Osteoblast (primary cell): ENCODE measurements at regions not wholly inside any gene's neighbourhood (a gene's known extent, or its start where the extent isn't known, plus 50 kb on each side); places are given as distances from the start of the nearest gene placed in this dataset.

Experiments used
- DNase-seq: peaks from one replicate; pipeline ENCODE4 v3.0.0; 2011; ENCODE audit warnings: low spot score, mixed read lengths; ENCODE audit not compliant: insufficient read length; ENCODE audit errors: missing footprints
- H2AFZ ChIP-seq: 2 replicates; pipeline ENCODE4 v1.6.0; 2011; ENCODE audit warnings: mild to moderate bottlenecking, low read length
- H3K27ac ChIP-seq: 2 replicates; pipeline ENCODE4 v1.5.1; 2011; ENCODE audit warnings: mild to moderate bottlenecking, low read depth, low read length, moderate library complexity
- H3K27me3 ChIP-seq: 2 replicates; pipeline ENCODE4 v1.6.0; 2012; ENCODE audit warnings: mild to moderate bottlenecking, control low read depth, inconsistent platforms, low read length, moderate library complexity; ENCODE audit not compliant: insufficient read depth
- H3K36me3 ChIP-seq: 2 replicates; pipeline ENCODE4 v1.5.1; 2011; ENCODE audit warnings: mild to moderate bottlenecking, low read length, control low read depth, moderate library complexity; ENCODE audit not compliant: insufficient read depth
- H3K4me1 ChIP-seq: 2 replicates; pipeline ENCODE4 v1.5.1; 2011; ENCODE audit warnings: mild to moderate bottlenecking, low read length, control low read depth, moderate library complexity; ENCODE audit not compliant: insufficient read depth
- H3K4me2 ChIP-seq: 2 replicates; pipeline ENCODE4 v1.6.0; 2011; ENCODE audit warnings: mild to moderate bottlenecking, low read length; ENCODE audit not compliant: insufficient read depth
- H3K4me3 ChIP-seq: fragments of 200-600 bp; sonication (generic); 3 replicates; pipeline ENCODE4 v1.5.1; 2012; ENCODE audit warnings: mild to moderate bottlenecking, low read length, inconsistent platforms; ENCODE audit not compliant: insufficient read depth
- H3K79me2 ChIP-seq: 2 replicates; pipeline ENCODE4 v1.6.0; 2012; ENCODE audit warnings: mild to moderate bottlenecking, low read length, control low read depth, inconsistent platforms; ENCODE audit not compliant: insufficient read depth
- H3K9me3 ChIP-seq: 2 replicates; pipeline ENCODE4 v1.5.1; 2011; ENCODE audit warnings: low read depth, low read length, control low read depth
- H4K20me1 ChIP-seq: 2 replicates; pipeline ENCODE4 v1.6.0; 2012; ENCODE audit warnings: mild to moderate bottlenecking, low read length, control low read depth; ENCODE audit not compliant: insufficient read depth
- TF ChIP-seq, protein P1 (sequence below): IDR thresholded peaks from 2 replicates; pipeline ENCODE4 v1.5.1; 2011; ENCODE audit warnings: mild to moderate bottlenecking, low read depth, low read length, moderate library complexity; ENCODE audit errors: extremely low read depth

DNA sequence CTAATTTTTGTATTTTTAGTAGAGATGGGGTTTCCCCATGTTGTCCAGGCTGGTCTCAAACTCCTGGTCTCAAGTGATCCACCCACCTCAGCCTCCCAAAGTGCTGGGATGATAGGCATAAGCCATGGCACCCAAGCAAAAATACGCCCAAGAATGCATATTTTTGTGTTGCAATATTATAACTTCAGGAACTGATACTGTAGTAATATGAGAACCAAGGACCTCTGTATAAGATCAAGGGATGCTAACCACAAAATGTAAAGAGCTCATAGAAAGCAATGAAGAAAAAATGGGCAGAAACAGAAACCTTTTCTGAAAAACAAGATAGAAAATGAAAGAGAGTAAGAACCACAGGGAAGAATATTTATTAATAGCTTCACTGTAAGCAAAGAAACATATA lies 183.6 kb upstream of the RPL38 start:
- Histone ChIP-seq H3K27me3 (no peaks in the 10 kb centered on the region), H3K36me3 (no peaks in the 10 kb centered on the region), H3K79me2 (no peaks in the 10 kb centered on the region), H3K4me1 (no peaks in the 10 kb centered on the region), H2AFZ (no peak overlapping the region), H4K20me1 (no peaks in the 10 kb centered on the region), H3K9me3 (no peaks in the 10 kb centered on the region), H3K4me2 (no peak overlapping the region), H3K27ac (no peak overlapping the region), H3K4me3 (no peak overlapping the region)
- TF ChIP-seq, protein P1, sequence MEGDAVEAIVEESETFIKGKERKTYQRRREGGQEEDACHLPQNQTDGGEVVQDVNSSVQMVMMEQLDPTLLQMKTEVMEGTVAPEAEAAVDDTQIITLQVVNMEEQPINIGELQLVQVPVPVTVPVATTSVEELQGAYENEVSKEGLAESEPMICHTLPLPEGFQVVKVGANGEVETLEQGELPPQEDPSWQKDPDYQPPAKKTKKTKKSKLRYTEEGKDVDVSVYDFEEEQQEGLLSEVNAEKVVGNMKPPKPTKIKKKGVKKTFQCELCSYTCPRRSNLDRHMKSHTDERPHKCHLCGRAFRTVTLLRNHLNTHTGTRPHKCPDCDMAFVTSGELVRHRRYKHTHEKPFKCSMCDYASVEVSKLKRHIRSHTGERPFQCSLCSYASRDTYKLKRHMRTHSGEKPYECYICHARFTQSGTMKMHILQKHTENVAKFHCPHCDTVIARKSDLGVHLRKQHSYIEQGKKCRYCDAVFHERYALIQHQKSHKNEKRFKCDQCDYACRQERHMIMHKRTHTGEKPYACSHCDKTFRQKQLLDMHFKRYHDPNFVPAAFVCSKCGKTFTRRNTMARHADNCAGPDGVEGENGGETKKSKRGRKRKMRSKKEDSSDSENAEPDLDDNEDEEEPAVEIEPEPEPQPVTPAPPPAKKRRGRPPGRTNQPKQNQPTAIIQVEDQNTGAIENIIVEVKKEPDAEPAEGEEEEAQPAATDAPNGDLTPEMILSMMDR = no peak
- DNase-seq = no peak

DNA sequence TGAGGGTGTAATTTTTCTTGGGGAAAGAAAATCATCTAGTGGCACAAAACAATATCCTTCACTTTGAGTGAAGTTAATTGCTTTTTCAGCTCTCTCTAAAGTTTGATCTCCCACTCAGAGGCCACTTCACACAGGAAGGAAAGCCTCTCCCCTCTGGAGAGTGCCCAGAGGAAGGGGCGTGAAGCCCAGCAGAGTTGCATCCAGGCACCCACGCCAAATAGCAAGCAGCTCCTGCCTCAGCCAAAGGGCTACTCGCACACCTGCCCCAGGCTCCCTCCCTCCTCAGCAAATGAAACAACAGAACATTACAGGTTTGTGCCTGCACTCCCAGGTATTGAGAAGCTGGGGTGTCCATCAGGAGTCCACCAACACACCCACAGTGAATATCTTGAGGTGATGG lies 183.0 kb upstream of the RPL38 start:
- Histone ChIP-seq H3K9me3 (no peaks in the 10 kb centered on the region), H3K27ac (no peak overlapping the region), H4K20me1 (no peaks in the 10 kb centered on the region), H3K27me3 (no peaks in the 10 kb centered on the region), H3K4me1 (no peaks in the 10 kb centered on the region), H3K4me2 (no peak overlapping the region), H3K4me3 (no peak overlapping the region), H3K79me2 (no peaks in the 10 kb centered on the region), H2AFZ (no peak overlapping the region), H3K36me3 (no peaks in the 10 kb centered on the region)
- TF ChIP-seq, protein P1 = no peak
- no peak for DNase-seq

- Histone ChIP-seq H3K9me3 (no peaks in the 10 kb centered on the region), H3K4me1 (no peaks in the 10 kb centered on the region), H3K4me3 (no peak overlapping the region), H3K79me2 (no peaks in the 10 kb centered on the region), H3K27ac (no peak overlapping the region), H2AFZ (no peak overlapping the region), H3K4me2 (no peak overlapping the region), H3K36me3 (no peaks in the 10 kb centered on the region), H3K27me3 (no peaks in the 10 kb centered on the region), H4K20me1 (no peaks in the 10 kb centered on the region)
- no peak for DNase-seq
- TF ChIP-seq, protein P1 = no peak
Measured at GRCh38 chr17:74024871-74025531, 178.5 kb upstream of the RPL38 start.

GRCh38 chr17:74027444-74027843 lies 176.0 kb upstream of the RPL38 start:
- H3K9me3 ChIP-seq = no peaks in the 10 kb centered on the region
- no peaks in the 10 kb centered on the region for H4K20me1 ChIP-seq
- H2AFZ ChIP-seq = no peak overlapping the region
- H3K4me3 ChIP-seq = no peak overlapping the region
- no peaks in the 10 kb centered on the region for H3K79me2 ChIP-seq
- TF ChIP-seq, protein P1 = no peak
- no peaks in the 10 kb centered on the region for H3K36me3 ChIP-seq
- no peak overlapping the region for H3K4me2 ChIP-seq
- no peak overlapping the region for H3K27ac ChIP-seq
- H3K27me3 ChIP-seq = no peaks in the 10 kb centered on the region
- H3K4me1 ChIP-seq = no peaks in the 10 kb centered on the region
- no peak for DNase-seq
